Neural crest cell (in vitro differentiated cells): ENCODE measurements at regions not wholly inside any gene's neighbourhood (a gene's known extent, or its start where the extent isn't known, plus 50 kb on each side); places are given as distances from the start of the nearest gene placed in this dataset.

Experiments used
- DNase-seq: peaks from one replicate; pipeline ENCODE4 v3.0.0; 2021; ENCODE audit warnings: low read depth, mixed read lengths, low spot score
- H3K27ac Mint-ChIP-seq: one replicate; pipeline ENCODE4 v1.8.0; 2021; ENCODE audit warnings: mild to moderate bottlenecking, mixed read lengths; ENCODE audit not compliant: unreplicated experiment
- H3K27me3 Mint-ChIP-seq: 2 replicates; pipeline ENCODE4 v1.8.0; 2021; ENCODE audit warnings: low read depth, mild to moderate bottlenecking, mixed read lengths
- H3K36me3 Mint-ChIP-seq: 2 replicates; pipeline ENCODE4 v1.8.0; 2021; ENCODE audit warnings: low read depth, mild to moderate bottlenecking, mixed read lengths
- H3K4me1 Mint-ChIP-seq: 2 replicates; pipeline ENCODE4 v1.8.0; 2021; ENCODE audit warnings: mixed read lengths
- H3K4me3 Mint-ChIP-seq: one replicate; pipeline ENCODE4 v1.8.0; 2021; ENCODE audit warnings: mild to moderate bottlenecking, mixed read lengths
- H3K9me3 Mint-ChIP-seq: 2 replicates; pipeline ENCODE4 v1.8.0; 2021; ENCODE audit warnings: mixed read lengths
- TF ChIP-seq, protein P1 (sequence below): fragments of 200-600 bp; sonication (generic); conservative IDR thresholded peaks from 2 replicates; pipeline ENCODE4 v1.5.0; 2021; ENCODE audit warnings: antibody characterized with exemption, mild to moderate bottlenecking

DNA sequence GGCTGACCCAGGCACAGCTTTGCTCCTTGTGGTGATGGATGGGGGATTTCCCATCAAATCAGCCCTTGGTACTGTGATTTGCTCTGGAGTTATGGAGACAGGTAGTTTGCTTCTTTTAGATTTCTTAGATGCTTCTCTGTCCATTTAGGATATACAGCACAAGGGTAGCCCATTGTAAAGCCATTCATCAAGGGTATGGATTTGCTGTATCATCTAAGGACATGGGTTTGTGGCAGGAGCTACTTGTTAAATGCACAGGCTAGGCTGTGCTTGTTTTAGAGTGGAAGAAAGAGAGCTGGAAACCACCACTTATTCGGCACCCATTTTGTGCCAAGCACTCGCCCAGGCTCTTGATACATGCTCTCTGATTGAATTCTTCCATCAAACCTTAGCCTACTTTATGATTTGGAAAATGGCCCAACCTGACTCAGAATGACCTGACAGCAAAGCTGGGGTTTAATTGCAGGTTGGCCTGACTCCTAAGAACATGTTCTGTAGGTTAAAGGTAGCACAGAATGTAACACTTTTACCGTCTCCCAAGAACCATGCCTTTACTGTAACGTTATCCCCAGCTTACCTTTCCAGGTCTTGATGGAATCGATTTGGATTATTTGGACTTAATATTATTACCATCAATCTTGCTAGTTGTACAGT lies 168.0 kb downstream of the SNX10 start:
- DNase-seq: no peak
- Mint-ChIP-seq H3K36me3 (no peaks in the 10 kb centered on the region), H3K4me1 (peaks cover 10% of the 10 kb centered on the region), H3K4me3 (no peak overlapping the region), H3K27ac (no peak overlapping the region), H3K9me3 (no peaks in the 10 kb centered on the region), H3K27me3 (no peaks in the 10 kb centered on the region)
- TF ChIP-seq, protein P1, sequence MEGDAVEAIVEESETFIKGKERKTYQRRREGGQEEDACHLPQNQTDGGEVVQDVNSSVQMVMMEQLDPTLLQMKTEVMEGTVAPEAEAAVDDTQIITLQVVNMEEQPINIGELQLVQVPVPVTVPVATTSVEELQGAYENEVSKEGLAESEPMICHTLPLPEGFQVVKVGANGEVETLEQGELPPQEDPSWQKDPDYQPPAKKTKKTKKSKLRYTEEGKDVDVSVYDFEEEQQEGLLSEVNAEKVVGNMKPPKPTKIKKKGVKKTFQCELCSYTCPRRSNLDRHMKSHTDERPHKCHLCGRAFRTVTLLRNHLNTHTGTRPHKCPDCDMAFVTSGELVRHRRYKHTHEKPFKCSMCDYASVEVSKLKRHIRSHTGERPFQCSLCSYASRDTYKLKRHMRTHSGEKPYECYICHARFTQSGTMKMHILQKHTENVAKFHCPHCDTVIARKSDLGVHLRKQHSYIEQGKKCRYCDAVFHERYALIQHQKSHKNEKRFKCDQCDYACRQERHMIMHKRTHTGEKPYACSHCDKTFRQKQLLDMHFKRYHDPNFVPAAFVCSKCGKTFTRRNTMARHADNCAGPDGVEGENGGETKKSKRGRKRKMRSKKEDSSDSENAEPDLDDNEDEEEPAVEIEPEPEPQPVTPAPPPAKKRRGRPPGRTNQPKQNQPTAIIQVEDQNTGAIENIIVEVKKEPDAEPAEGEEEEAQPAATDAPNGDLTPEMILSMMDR: no peak

- DNase-seq: no peak
- H3K4me1 Mint-ChIP-seq: peaks cover 10% of the 10 kb centered on the region
- no peaks in the 10 kb centered on the region for H3K36me3 Mint-ChIP-seq
- no peak overlapping the region for H3K27ac Mint-ChIP-seq
- H3K4me3 Mint-ChIP-seq: no peak overlapping the region
- TF ChIP-seq, protein P1: no peak
- H3K9me3 Mint-ChIP-seq: no peaks in the 10 kb centered on the region
- H3K27me3 Mint-ChIP-seq: no peaks in the 10 kb centered on the region
Observed at GRCh38 chr7:26460351-26461085, 168.9 kb downstream of the SNX10 start.

- no peaks in the 10 kb centered on the region for H3K9me3 Mint-ChIP-seq
- DNase-seq: no peak
- no peak overlapping the region for H3K4me3 Mint-ChIP-seq
- no peak overlapping the region for H3K27ac Mint-ChIP-seq
- TF ChIP-seq, protein P1: no peak
- H3K4me1 Mint-ChIP-seq: peaks cover 10% of the 10 kb centered on the region
- no peaks in the 10 kb centered on the region for H3K27me3 Mint-ChIP-seq
- H3K36me3 Mint-ChIP-seq: no peaks in the 10 kb centered on the region
Observed at GRCh38 chr7:26461518-26461917, 169.9 kb downstream of the SNX10 start.

- H3K36me3 Mint-ChIP-seq: no peaks in the 10 kb centered on the region
- H3K4me1 Mint-ChIP-seq: no peaks in the 10 kb centered on the region
- TF ChIP-seq, protein P1: no peak
- DNase-seq: no peak
- no peaks in the 10 kb centered on the region for H3K27me3 Mint-ChIP-seq
- H3K27ac Mint-ChIP-seq: no peak overlapping the region
- no peak overlapping the region for H3K4me3 Mint-ChIP-seq
- no peaks in the 10 kb centered on the region for H3K9me3 Mint-ChIP-seq
Observed at GRCh38 chr7:26466007-26466406, 174.3 kb downstream of the SNX10 start.

- DNase-seq: no peak
- TF ChIP-seq, protein P1: no peak
- H3K36me3 Mint-ChIP-seq: no peaks in the 10 kb centered on the region
- no peaks in the 10 kb centered on the region for H3K4me1 Mint-ChIP-seq
- H3K9me3 Mint-ChIP-seq: no peaks in the 10 kb centered on the region
- no peak overlapping the region for H3K4me3 Mint-ChIP-seq
- no peaks in the 10 kb centered on the region for H3K27me3 Mint-ChIP-seq
- no peak overlapping the region for H3K27ac Mint-ChIP-seq
Observed at GRCh38 chr7:26467104-26467503, 175.4 kb downstream of the SNX10 start.
